Fibroblast of lung (primary cell): ENCODE measurements at regions not wholly inside any gene's neighbourhood (a gene's known extent, or its start where the extent isn't known, plus 50 kb on each side); places are given as distances from the start of the nearest gene placed in this dataset.

ENCODE experiments used
- EZH2 ChIP-seq: IDR thresholded peaks from 2 replicates; pipeline ENCODE4 v1.5.1; 2012; ENCODE audit warnings: low read length, control low read depth, mild to moderate bottlenecking; ENCODE audit errors: missing control alignments
- TF ChIP-seq, protein P1 (sequence below), 2 donors: IDR thresholded peaks in 1 of 2; conservative IDR thresholded peaks in 1 of 2; 1 replicate in 1 of 2; 2 replicates in 1 of 2; pipeline ENCODE4 v1.5.1; 2011 to 2012; ENCODE audit warnings: low read length in 2 of 2, control low read depth in 1 of 2, inconsistent platforms in 1 of 2, low read depth in 1 of 2, mild to moderate bottlenecking in 1 of 2

- TF ChIP-seq, protein P1, sequence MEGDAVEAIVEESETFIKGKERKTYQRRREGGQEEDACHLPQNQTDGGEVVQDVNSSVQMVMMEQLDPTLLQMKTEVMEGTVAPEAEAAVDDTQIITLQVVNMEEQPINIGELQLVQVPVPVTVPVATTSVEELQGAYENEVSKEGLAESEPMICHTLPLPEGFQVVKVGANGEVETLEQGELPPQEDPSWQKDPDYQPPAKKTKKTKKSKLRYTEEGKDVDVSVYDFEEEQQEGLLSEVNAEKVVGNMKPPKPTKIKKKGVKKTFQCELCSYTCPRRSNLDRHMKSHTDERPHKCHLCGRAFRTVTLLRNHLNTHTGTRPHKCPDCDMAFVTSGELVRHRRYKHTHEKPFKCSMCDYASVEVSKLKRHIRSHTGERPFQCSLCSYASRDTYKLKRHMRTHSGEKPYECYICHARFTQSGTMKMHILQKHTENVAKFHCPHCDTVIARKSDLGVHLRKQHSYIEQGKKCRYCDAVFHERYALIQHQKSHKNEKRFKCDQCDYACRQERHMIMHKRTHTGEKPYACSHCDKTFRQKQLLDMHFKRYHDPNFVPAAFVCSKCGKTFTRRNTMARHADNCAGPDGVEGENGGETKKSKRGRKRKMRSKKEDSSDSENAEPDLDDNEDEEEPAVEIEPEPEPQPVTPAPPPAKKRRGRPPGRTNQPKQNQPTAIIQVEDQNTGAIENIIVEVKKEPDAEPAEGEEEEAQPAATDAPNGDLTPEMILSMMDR (conservative IDR thresholded peaks at IDR 0.05 in 1 of 2, IDR thresholded peaks at IDR 0.05 in 1 of 2; ENCODE audit: low read depth in 1 of 2, low read length in 2 of 2) = no peak
- no peak for TF ChIP-seq EZH2
These were observed 96.0 kb downstream of the PSMB1 start for GRCh38 chr6:170456886-170457698.
